HepG2 (cell line): ENCODE measurements at regions not wholly inside any gene's neighbourhood (a gene's known extent, or its start where the extent isn't known, plus 50 kb on each side); places are given as distances from the start of the nearest gene placed in this dataset.

Source experiments
- CREB1 ChIP-seq, 2 experiments: fragments of 450-650 bp in 1 of 2; IDR thresholded peaks; 2 replicates each; pipeline ENCODE4 v1.6.1; 2016 to 2017; ENCODE audit warnings: control low read depth in 1 of 2, mild to moderate bottlenecking in 1 of 2, missing compliant biosample characterization in 1 of 2, missing genetic modification characterization in 1 of 2
- E2F1 ChIP-seq: sonication (generic); formaldehyde crosslinking; IDR thresholded peaks from 2 replicates; pipeline ENCODE4 v1.5.0; 2020; ENCODE audit warnings: missing genetic modification reagents
- ETV5 ChIP-seq: IDR thresholded peaks from 2 replicates; pipeline ENCODE4 v1.6.1; 2018; ENCODE audit warnings: missing biosample characterization, missing genetic modification reagents, inconsistent platforms, borderline replicate concordance
- JUN ChIP-seq: sonication (generic); formaldehyde crosslinking; IDR thresholded peaks from 2 replicates; pipeline ENCODE4 v1.4.0; 2020; ENCODE audit warnings: mild to moderate bottlenecking, missing genetic modification reagents
- JUNB ChIP-seq: sonication (generic); formaldehyde crosslinking; IDR thresholded peaks from 2 replicates; pipeline ENCODE4 v1.8.0; 2022; ENCODE audit warnings: missing genetic modification reagents, mild to moderate bottlenecking, borderline replicate concordance
- NFIB ChIP-seq: sonication (generic); formaldehyde crosslinking; IDR thresholded peaks from 2 replicates; pipeline ENCODE4 v1.9.0; 2021; ENCODE audit warnings: missing genetic modification reagents, mild to moderate bottlenecking, borderline replicate concordance
- NFIC ChIP-seq: IDR thresholded peaks from 2 replicates; pipeline ENCODE4 v1.6.1; 2012; ENCODE audit warnings: mild to moderate bottlenecking, low read length, inconsistent platforms
- RBM22 ChIP-seq: fragments of 200-400 bp; formaldehyde crosslinking; optimal IDR thresholded peaks from 2 replicates; pipeline ENCODE3; 2017; ENCODE audit warnings: mild to moderate bottlenecking, low read length, moderate library complexity
- TGIF2 ChIP-seq: IDR thresholded peaks from 2 replicates; pipeline ENCODE4 v1.6.1; 2016; ENCODE audit warnings: control low read depth, missing compliant biosample characterization
- WIZ ChIP-seq: sonication (generic); formaldehyde crosslinking; IDR thresholded peaks from 2 replicates; pipeline ENCODE4 v1.5.1; 2020; ENCODE audit warnings: mild to moderate bottlenecking, missing genetic modification reagents
- ZBTB40 ChIP-seq, 2 experiments: fragments of 450-650 bp in 1 of 2; sonication (generic) in 1 of 2; formaldehyde crosslinking in 1 of 2; IDR thresholded peaks; 2 replicates each; pipeline versions ENCODE4 v1.6.1 to v1.8.0; 2016 to 2022; ENCODE audit warnings: antibody characterized with exemption in 1 of 2, mild to moderate bottlenecking in 1 of 2, missing genetic modification reagents in 1 of 2
- ZHX1 ChIP-seq: sonication (generic); formaldehyde crosslinking; IDR thresholded peaks from 2 replicates; pipeline ENCODE4 v1.8.1; 2022; ENCODE audit warnings: low read depth, mild to moderate bottlenecking, missing genetic modification reagents
- ZNF20 ChIP-seq: sonication (generic); formaldehyde crosslinking; IDR thresholded peaks from 2 replicates; pipeline ENCODE4 v1.4.0; 2020; ENCODE audit warnings: mild to moderate bottlenecking, moderate library complexity, missing genetic modification reagents
- ZNF543 ChIP-seq: sonication (generic); formaldehyde crosslinking; IDR thresholded peaks from 2 replicates; pipeline ENCODE4 v1.4.0; 2020; ENCODE audit warnings: mild to moderate bottlenecking, missing genetic modification reagents
- TF ChIP-seq, protein P1 (sequence below): IDR thresholded peaks from 2 replicates; pipeline ENCODE4 v1.6.1; 2018; ENCODE audit warnings: missing genetic modification reagents, mild to moderate bottlenecking, missing compliant biosample characterization

DNA sequence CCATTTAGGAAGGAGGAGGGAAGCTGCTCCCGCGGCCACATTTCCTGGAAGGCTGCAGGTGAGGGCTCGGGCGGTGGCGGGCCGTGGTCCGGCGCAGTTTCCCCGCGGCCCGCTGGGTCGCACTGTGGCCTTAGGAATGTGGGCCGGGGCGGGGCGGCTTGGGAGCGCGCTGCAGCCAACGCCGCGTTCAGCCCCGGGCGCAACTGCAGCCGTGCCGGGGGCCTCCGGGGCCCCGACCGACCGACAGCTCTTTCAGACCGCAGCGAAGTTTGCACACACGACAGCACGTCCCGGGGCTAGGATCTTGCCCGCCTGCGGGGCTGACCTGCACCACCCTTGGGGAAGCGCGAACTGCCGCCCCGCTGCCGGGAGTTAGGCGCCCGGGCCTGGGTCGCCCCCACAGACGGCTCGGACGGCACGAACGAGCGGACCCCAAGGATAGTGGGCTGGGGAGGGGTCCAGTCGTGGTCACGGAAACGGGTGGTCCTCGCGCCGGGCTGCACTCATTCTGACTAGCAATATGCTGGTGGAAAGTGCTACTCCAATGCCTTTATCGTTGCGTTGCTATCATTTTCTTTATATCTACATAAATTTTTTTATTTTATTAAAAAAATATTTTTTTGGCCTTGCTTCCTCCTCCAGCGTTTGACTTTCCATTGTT is 69.9 kb upstream of the DLX2 start (continued):
- TF ChIP-seq ZBTB40 (IDR thresholded peaks at IDR 0.05), result no peak
- TF ChIP-seq ZBTB40 (CRISPR knock-in tag; IDR thresholded peaks at IDR 0.05), result no peak
- TF ChIP-seq ETV5 (CRISPR knock-in tag), result no peak; the same call in 1 of the 2 replicates
- no peak for TF ChIP-seq ZHX1 (CRISPR knock-in tag)
- TF ChIP-seq JUN (CRISPR knock-in tag), result no peak
- no peak for TF ChIP-seq NFIC
- no peak for TF ChIP-seq RBM22
- no peak for TF ChIP-seq ZNF20 (CRISPR knock-in tag)
- peak; percentile 45; the same call in 1 of the 2 replicates for TF ChIP-seq WIZ (CRISPR knock-in tag)
- TF ChIP-seq TGIF2 (CRISPR knock-in tag), result 0 out of 2 replicates have a peak, but pooled peaks have one; percentile 24
- no peak for TF ChIP-seq ZNF543 (CRISPR knock-in tag)
- 0 out of 2 replicates have a peak, but pooled peaks have one; percentile 48 for TF ChIP-seq E2F1 (CRISPR knock-in tag)
- no peak for TF ChIP-seq JUNB (CRISPR knock-in tag)
- no peak for TF ChIP-seq NFIB (CRISPR knock-in tag)
- no peak for TF ChIP-seq CREB1 (IDR thresholded peaks at IDR 0.05)
- TF ChIP-seq CREB1 (CRISPR knock-in tag; IDR thresholded peaks at IDR 0.05), result no peak
- TF ChIP-seq, protein P1, sequence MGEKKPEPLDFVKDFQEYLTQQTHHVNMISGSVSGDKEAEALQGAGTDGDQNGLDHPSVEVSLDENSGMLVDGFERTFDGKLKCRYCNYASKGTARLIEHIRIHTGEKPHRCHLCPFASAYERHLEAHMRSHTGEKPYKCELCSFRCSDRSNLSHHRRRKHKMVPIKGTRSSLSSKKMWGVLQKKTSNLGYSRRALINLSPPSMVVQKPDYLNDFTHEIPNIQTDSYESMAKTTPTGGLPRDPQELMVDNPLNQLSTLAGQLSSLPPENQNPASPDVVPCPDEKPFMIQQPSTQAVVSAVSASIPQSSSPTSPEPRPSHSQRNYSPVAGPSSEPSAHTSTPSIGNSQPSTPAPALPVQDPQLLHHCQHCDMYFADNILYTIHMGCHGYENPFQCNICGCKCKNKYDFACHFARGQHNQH (CRISPR knock-in tag), result no peak
